Panc1 (cell line): ENCODE measurements at regions not wholly inside any gene's neighbourhood (a gene's known extent, or its start where the extent isn't known, plus 50 kb on each side); places are given as distances from the start of the nearest gene placed in this dataset.

Experiments
- POLR2AphosphoS5 ChIP-seq: IDR thresholded peaks from 2 replicates; pipeline ENCODE4 v1.6.1; 2012; ENCODE audit warnings: mild to moderate bottlenecking, low read depth, low read length, moderate library complexity
- TF ChIP-seq, protein P1 (sequence below): fragments of 450-650 bp; IDR thresholded peaks from 2 replicates; pipeline ENCODE4 v1.5.1; 2017; ENCODE audit warnings: mild to moderate bottlenecking

DNA sequence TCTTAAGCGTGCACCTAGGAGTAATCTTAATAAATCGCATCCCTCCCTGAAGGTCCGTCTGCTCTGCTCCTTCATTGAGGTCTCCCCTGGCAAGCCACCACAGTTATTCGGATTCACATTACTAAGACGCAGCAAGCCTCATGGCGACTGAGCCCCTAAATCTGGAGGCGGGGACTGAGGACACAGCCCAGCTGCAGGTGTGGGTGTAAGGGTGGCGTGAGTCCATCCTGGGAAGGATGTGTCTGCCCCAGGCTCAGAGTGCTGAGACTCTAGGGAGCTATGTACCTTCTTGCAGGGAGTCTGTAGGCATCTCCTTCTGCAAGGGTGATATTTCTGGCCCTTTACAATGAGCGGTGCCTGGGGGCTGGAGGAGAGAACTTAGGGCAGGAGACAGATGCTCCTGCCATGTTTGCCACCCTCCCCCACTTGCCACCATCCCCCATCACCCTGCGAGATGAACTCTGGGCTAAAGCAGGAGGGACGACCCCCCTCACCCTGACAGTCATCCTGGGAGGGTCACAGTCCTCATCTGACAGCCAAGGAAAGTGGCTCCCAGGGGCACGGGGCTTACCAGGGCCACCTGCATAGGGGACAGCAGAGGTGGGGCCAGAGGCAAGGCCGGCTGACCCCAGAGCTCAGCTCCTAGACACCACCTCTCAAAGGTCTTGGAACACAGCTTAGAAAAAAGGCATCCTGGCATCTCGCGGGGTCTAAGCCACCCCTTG, 76.4 kb upstream of the FCN1 start:
- TF ChIP-seq, protein P1, sequence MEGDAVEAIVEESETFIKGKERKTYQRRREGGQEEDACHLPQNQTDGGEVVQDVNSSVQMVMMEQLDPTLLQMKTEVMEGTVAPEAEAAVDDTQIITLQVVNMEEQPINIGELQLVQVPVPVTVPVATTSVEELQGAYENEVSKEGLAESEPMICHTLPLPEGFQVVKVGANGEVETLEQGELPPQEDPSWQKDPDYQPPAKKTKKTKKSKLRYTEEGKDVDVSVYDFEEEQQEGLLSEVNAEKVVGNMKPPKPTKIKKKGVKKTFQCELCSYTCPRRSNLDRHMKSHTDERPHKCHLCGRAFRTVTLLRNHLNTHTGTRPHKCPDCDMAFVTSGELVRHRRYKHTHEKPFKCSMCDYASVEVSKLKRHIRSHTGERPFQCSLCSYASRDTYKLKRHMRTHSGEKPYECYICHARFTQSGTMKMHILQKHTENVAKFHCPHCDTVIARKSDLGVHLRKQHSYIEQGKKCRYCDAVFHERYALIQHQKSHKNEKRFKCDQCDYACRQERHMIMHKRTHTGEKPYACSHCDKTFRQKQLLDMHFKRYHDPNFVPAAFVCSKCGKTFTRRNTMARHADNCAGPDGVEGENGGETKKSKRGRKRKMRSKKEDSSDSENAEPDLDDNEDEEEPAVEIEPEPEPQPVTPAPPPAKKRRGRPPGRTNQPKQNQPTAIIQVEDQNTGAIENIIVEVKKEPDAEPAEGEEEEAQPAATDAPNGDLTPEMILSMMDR = no peak
- TF ChIP-seq POLR2AphosphoS5 = no peak
